Prostate gland (tissue), 2 donors: ENCODE measurements at regions not wholly inside any gene's neighbourhood (a gene's known extent, or its start where the extent isn't known, plus 50 kb on each side); places are given as distances from the start of the nearest gene placed in this dataset.

Experiments
- DNase-seq: peaks from one replicate; pipeline ENCODE4 v3.0.0-alpha.2; 2019; ENCODE audit warnings: low spot score
- H3K27ac ChIP-seq, 2 donors: fragments of 200-600 bp; sonication (generic); 2 replicates each; pipeline ENCODE4 v1.5.1; 2017 to 2019
- H3K27me3 ChIP-seq: fragments of 200-600 bp; sonication (generic); replicated peaks from 2 replicates; pipeline ENCODE4 v1.5.1; 2019; ENCODE audit not compliant: insufficient read depth
- H3K36me3 ChIP-seq, 2 donors: fragments of 200-600 bp; sonication (generic); 1 replicate in 1 of 2; 2 replicates in 1 of 2; pipeline versions ENCODE4 v1.5.1 to v1.8.1; 2017 to 2019
- H3K4me1 ChIP-seq: fragments of 200-600 bp; sonication (generic); replicated peaks from 2 replicates; pipeline ENCODE4 v1.5.1; 2019
- H3K4me3 ChIP-seq, 2 donors: fragments of 200-600 bp; sonication (generic); 2 replicates each; pipeline ENCODE4 v1.5.1; 2017 to 2019
- H3K9me3 ChIP-seq: fragments of 200-600 bp; sonication (generic); 2 replicates; pipeline ENCODE4 v1.5.1; 2017
- CTCF ChIP-seq, 4 experiments: fragments of 200-600 bp in 2 of 4; fragments of 450-650 bp in 2 of 4; sonication (generic) in 2 of 4; IDR thresholded peaks; 1 replicate in 3 of 4; 2 replicates in 1 of 4; pipeline ENCODE4 v1.5.1; 2016 to 2019; ENCODE audit warnings: antibody characterized with exemption in 4 of 4, mild to moderate bottlenecking in 2 of 4, moderate library complexity in 2 of 4
- POLR2A ChIP-seq: fragments of 450-650 bp; IDR thresholded peaks from one replicate; pipeline ENCODE4 v1.6.1; 2016; ENCODE audit warnings: antibody characterized with exemption, mild to moderate bottlenecking
- POLR2AphosphoS5 ChIP-seq: sonication (generic); formaldehyde crosslinking; IDR thresholded peaks from one replicate; pipeline ENCODE4 v1.6.1; 2017; ENCODE audit warnings: antibody characterized with exemption
- WGBS: methylation state at CpG from one replicate; pipeline ENCODE4 v1.1.5; 2018; 5-methylcytosine and 5-hydroxymethylcytosine counted together
- intact Hi-C: fragments of 100-400 bp; cut with DNase I; formaldehyde crosslinking; loops from one replicate; pipeline ENCODE4 v1.14.2; 2022

GRCh38 chr16:77637940-77638339 lies 84.4 kb upstream of the NUDT7 start:
- Histone ChIP-seq H3K27me3 (no peaks in the 10 kb centered on the region), H3K4me3 (no peak overlapping the region), H3K9me3 (no peaks in the 10 kb centered on the region), H3K36me3 (no peaks in the 10 kb centered on the region), H3K4me1 (no peaks in the 10 kb centered on the region), H3K27ac (no peak overlapping the region)
- DNase-seq = no peak
- intact Hi-C loops = no loop called here
- 30% methylated on average over 6 of the region's 6 CpGs for WGBS
- no peak for TF ChIP-seq CTCF (IDR thresholded peaks at IDR 0.05)
- no peak for TF ChIP-seq POLR2AphosphoS5
- TF ChIP-seq POLR2A = no peak

- 65% methylated on average over 5 of the region's 5 CpGs for WGBS
- Histone ChIP-seq H3K4me3 (no peak overlapping the region), H3K36me3 (no peaks in the 10 kb centered on the region), H3K4me1 (no peaks in the 10 kb centered on the region), H3K9me3 (no peaks in the 10 kb centered on the region), H3K27me3 (no peaks in the 10 kb centered on the region), H3K27ac (no peak overlapping the region)
- intact Hi-C loops = no loop called here
- DNase-seq = no peak
- TF ChIP-seq POLR2A (no peak), CTCF (IDR thresholded peaks at IDR 0.05) (no peak), POLR2AphosphoS5 (no peak)
Observed at GRCh38 chr16:77643176-77643575, 79.1 kb upstream of the NUDT7 start.

GRCh38 chr16:77645764-77646163 lies 76.5 kb upstream of the NUDT7 start:
- TF ChIP-seq POLR2AphosphoS5 (no peak), POLR2A (no peak), CTCF (IDR thresholded peaks at IDR 0.05) (no peak)
- H3K27ac ChIP-seq = no peak overlapping the region
- intact Hi-C loops = no loop called here
- no peaks in the 10 kb centered on the region for H3K4me1 ChIP-seq
- no peak for DNase-seq
- 79% methylated on average over 3 of the region's 3 CpGs for WGBS
- H3K9me3 ChIP-seq = no peaks in the 10 kb centered on the region
- H3K4me3 ChIP-seq = no peak overlapping the region
- H3K27me3 ChIP-seq = no peaks in the 10 kb centered on the region
- no peaks in the 10 kb centered on the region for H3K36me3 ChIP-seq

- no peaks in the 10 kb centered on the region for H3K9me3 ChIP-seq
- no peaks in the 10 kb centered on the region for H3K36me3 ChIP-seq
- no peaks in the 10 kb centered on the region for H3K27me3 ChIP-seq
- intact Hi-C loops = no loop called here
- no peak for TF ChIP-seq POLR2A
- no peak for TF ChIP-seq POLR2AphosphoS5
- no peak for TF ChIP-seq CTCF (IDR thresholded peaks at IDR 0.05)
- no peak overlapping the region for H3K4me3 ChIP-seq
- WGBS = 82% methylated on average over 1 of the region's 1 CpG
- no peak overlapping the region for H3K27ac ChIP-seq
- no peaks in the 10 kb centered on the region for H3K4me1 ChIP-seq
- DNase-seq = no peak
Observed at GRCh38 chr16:77647726-77648125, 74.6 kb upstream of the NUDT7 start.

GRCh38 chr16:77650761-77651160 lies 71.6 kb upstream of the NUDT7 start:
- no peak overlapping the region for H3K4me3 ChIP-seq
- no peaks in the 10 kb centered on the region for H3K4me1 ChIP-seq
- no peak for DNase-seq
- no peaks in the 10 kb centered on the region for H3K36me3 ChIP-seq
- no peak overlapping the region for H3K27ac ChIP-seq
- 45% methylated on average over 3 of the region's 3 CpGs for WGBS
- intact Hi-C loops = no loop called here
- no peaks in the 10 kb centered on the region for H3K9me3 ChIP-seq
- TF ChIP-seq POLR2A = no peak
- no peak for TF ChIP-seq CTCF (IDR thresholded peaks at IDR 0.05)
- no peaks in the 10 kb centered on the region for H3K27me3 ChIP-seq
